Liver (tissue), 8 donors: ENCODE measurements at regions not wholly inside any gene's neighbourhood (a gene's known extent, or its start where the extent isn't known, plus 50 kb on each side); places are given as distances from the start of the nearest gene placed in this dataset.

ENCODE experiments used
- DNase-seq: peaks from one replicate; pipeline ENCODE4 v3.0.0-alpha.2; 2017; ENCODE audit warnings: low spot score
- H3K27ac ChIP-seq, 2 donors: one replicate each; pipeline ENCODE4 v1.7.0; 2013; ENCODE audit warnings: inconsistent platforms in 2 of 2, low read length in 2 of 2, control low read depth in 1 of 2, low read depth in 1 of 2, mild to moderate bottlenecking in 1 of 2
- H3K27me3 ChIP-seq, 4 donors: one replicate each; pipeline versions ENCODE4 v1.6.1 to v1.7.0; 2013; ENCODE audit warnings: low read length in 3 of 4, inconsistent platforms in 1 of 4, mild to moderate bottlenecking in 1 of 4, moderate library complexity in 1 of 4; ENCODE audit not compliant: control insufficient read depth in 4 of 4, insufficient read depth in 4 of 4
- H3K36me3 ChIP-seq, 4 donors: one replicate each; pipeline versions ENCODE4 v1.6.1 to v1.7.0; 2013; ENCODE audit warnings: low read length in 3 of 4, mild to moderate bottlenecking in 3 of 4, low read depth in 1 of 4, moderate library complexity in 1 of 4; ENCODE audit not compliant: control insufficient read depth in 4 of 4, insufficient read depth in 3 of 4
- H3K4me1 ChIP-seq, 4 donors: one replicate each; pipeline versions ENCODE4 v1.6.1 to v1.7.0; 2013; ENCODE audit warnings: low read length in 3 of 4, mild to moderate bottlenecking in 3 of 4, moderate library complexity in 1 of 4; ENCODE audit not compliant: control insufficient read depth in 4 of 4, insufficient read depth in 4 of 4
- H3K4me3 ChIP-seq, 3 donors: one replicate each; pipeline versions ENCODE4 v1.6.1 to v1.7.0; 2013; ENCODE audit warnings: low read length in 3 of 3, control low read depth in 1 of 3, low read depth in 1 of 3, mild to moderate bottlenecking in 1 of 3
- H3K9ac ChIP-seq, 2 donors: one replicate each; pipeline ENCODE4 v1.7.0; 2013; ENCODE audit warnings: low read length in 2 of 2, mild to moderate bottlenecking in 2 of 2, moderate library complexity in 2 of 2, control low read depth in 1 of 2, low read depth in 1 of 2
- H3K9me3 ChIP-seq, 4 donors: one replicate each; pipeline versions ENCODE4 v1.6.1 to v1.7.0; 2013; ENCODE audit warnings: low read length in 3 of 4; ENCODE audit not compliant: control insufficient read depth in 4 of 4
- ATF3 ChIP-seq: IDR thresholded peaks from 2 replicates; pipeline ENCODE4 v1.6.1; 2016; ENCODE audit warnings: antibody characterized with exemption
- CTCF ChIP-seq: fragments of 150-350 bp; IDR thresholded peaks from 2 replicates; pipeline ENCODE4 v1.5.1; 2017; ENCODE audit warnings: improper control_type of control experiment, low read depth, low read length; ENCODE audit not compliant: missing input control
- EGR1 ChIP-seq, 2 donors: IDR thresholded peaks; 2 replicates each; pipeline ENCODE4 v1.6.1; 2016 to 2018; ENCODE audit warnings: antibody characterized with exemption in 2 of 2, low read depth in 2 of 2
- FOXA1 ChIP-seq: IDR thresholded peaks from 2 replicates; pipeline ENCODE4 v1.6.1; 2016; ENCODE audit warnings: antibody characterized with exemption
- HNF4A ChIP-seq, 2 donors: conservative IDR thresholded peaks; 2 replicates each; pipeline ENCODE4 v1.6.1; 2016; ENCODE audit warnings: antibody characterized with exemption in 2 of 2, mild to moderate bottlenecking in 2 of 2
- SP1 ChIP-seq: IDR thresholded peaks from 2 replicates; pipeline ENCODE4 v1.6.1; 2018; ENCODE audit warnings: antibody characterized with exemption, mild to moderate bottlenecking
- YY1 ChIP-seq: IDR thresholded peaks from 2 replicates; pipeline ENCODE4 v1.6.1; 2016; ENCODE audit warnings: antibody characterized with exemption, mild to moderate bottlenecking
- WGBS: extraction: QIAGEN DNeasy Blood & Tissue Kit; methylation state at CpG from one replicate; pipeline ENCODE4 v1.1.7; 2013; 5-methylcytosine and 5-hydroxymethylcytosine counted together
- TF ChIP-seq, protein P1 (sequence below): IDR thresholded peaks from 2 replicates; pipeline ENCODE4 v1.6.1; 2016; ENCODE audit warnings: antibody characterized with exemption, mild to moderate bottlenecking
- TF ChIP-seq, protein P2 (sequence below): IDR thresholded peaks from 2 replicates; pipeline ENCODE4 v1.6.1; 2016; ENCODE audit warnings: antibody characterized with exemption
- TF ChIP-seq, protein P3 (sequence below): IDR thresholded peaks from 2 replicates; pipeline ENCODE4 v1.6.1; 2016; ENCODE audit warnings: antibody characterized with exemption
- donor health status: healthy.
- donor health status: healthy.
- donor health status: healthy.
- donor health status: healthy.
- donor health status: healthy.

DNA sequence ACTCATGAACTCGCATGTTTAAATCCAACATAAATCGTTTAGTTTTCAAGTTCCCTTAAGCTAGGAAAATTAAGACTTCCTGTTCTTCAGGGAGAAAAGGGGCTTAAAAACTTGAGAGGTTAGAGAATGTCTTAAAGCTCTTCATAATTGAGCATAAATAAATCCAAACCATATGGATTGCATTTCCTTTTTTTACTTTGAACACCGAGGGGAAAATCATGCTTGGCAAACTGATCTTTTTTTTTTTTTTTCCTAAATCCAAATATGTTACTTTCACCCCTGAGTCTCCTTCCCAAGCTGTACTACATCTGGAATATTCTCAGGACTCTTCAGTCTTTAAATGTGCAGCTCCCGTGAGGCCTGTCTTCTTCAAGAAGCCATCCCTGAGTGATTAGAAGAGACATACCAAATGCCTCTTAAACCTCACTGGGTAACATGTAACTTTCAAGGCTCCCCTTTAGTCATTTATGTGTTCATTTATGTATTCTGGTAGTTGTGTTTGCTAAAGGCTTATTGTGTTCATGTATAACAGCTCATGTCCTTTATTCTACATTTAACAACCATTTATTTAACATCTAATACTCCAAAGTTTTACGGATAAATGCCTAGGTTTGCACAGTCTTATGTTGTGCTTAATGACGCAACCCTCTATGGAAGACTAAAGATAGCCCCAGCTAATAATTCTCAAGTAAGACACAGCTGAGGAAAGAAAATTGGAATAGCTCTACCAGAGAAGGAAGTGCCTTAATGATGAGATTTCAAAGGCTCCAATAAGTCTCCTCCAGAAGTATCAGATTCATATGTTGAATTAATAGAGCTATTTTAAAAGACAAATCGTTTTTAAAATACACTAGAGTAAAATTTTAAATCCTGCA lies 107.0 kb downstream of the AGTR2 start:
- Histone ChIP-seq H3K27me3 (peaks cover 0 to 2% (median 0%) of the 10 kb centered on the region in 4 donors), H3K4me1 (no peaks in the 10 kb centered on the region), H3K4me3 (no peak overlapping the region), H3K36me3 (no peaks in the 10 kb centered on the region), H3K9ac (no peak overlapping the region), H3K9me3 (no peaks in the 10 kb centered on the region), H3K27ac (no peak overlapping the region)
- no peak for DNase-seq
- no peak for TF ChIP-seq ATF3
- TF ChIP-seq, protein P1, sequence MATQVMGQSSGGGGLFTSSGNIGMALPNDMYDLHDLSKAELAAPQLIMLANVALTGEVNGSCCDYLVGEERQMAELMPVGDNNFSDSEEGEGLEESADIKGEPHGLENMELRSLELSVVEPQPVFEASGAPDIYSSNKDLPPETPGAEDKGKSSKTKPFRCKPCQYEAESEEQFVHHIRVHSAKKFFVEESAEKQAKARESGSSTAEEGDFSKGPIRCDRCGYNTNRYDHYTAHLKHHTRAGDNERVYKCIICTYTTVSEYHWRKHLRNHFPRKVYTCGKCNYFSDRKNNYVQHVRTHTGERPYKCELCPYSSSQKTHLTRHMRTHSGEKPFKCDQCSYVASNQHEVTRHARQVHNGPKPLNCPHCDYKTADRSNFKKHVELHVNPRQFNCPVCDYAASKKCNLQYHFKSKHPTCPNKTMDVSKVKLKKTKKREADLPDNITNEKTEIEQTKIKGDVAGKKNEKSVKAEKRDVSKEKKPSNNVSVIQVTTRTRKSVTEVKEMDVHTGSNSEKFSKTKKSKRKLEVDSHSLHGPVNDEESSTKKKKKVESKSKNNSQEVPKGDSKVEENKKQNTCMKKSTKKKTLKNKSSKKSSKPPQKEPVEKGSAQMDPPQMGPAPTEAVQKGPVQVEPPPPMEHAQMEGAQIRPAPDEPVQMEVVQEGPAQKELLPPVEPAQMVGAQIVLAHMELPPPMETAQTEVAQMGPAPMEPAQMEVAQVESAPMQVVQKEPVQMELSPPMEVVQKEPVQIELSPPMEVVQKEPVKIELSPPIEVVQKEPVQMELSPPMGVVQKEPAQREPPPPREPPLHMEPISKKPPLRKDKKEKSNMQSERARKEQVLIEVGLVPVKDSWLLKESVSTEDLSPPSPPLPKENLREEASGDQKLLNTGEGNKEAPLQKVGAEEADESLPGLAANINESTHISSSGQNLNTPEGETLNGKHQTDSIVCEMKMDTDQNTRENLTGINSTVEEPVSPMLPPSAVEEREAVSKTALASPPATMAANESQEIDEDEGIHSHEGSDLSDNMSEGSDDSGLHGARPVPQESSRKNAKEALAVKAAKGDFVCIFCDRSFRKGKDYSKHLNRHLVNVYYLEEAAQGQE: no peak
- TF ChIP-seq YY1: no peak
- no peak for TF ChIP-seq CTCF
- no peak for TF ChIP-seq HNF4A (conservative IDR thresholded peaks at IDR 0.05)
- TF ChIP-seq EGR1 (IDR thresholded peaks at IDR 0.05; ENCODE audit: low read depth in 2 of 2): no peak
- TF ChIP-seq FOXA1: no peak
- 65% methylated on average over 7 of the region's 7 CpGs for WGBS

- Histone ChIP-seq H3K9ac (no peak overlapping the region), H3K27ac (no peak overlapping the region), H3K4me1 (no peaks in the 10 kb centered on the region), H3K4me3 (no peak overlapping the region), H3K36me3 (no peaks in the 10 kb centered on the region), H3K27me3 (peaks cover 0 to 2% (median 0%) of the 10 kb centered on the region in 4 donors), H3K9me3 (no peaks in the 10 kb centered on the region)
- no peak for TF ChIP-seq CTCF
- no peak for TF ChIP-seq SP1
- TF ChIP-seq, protein P2, sequence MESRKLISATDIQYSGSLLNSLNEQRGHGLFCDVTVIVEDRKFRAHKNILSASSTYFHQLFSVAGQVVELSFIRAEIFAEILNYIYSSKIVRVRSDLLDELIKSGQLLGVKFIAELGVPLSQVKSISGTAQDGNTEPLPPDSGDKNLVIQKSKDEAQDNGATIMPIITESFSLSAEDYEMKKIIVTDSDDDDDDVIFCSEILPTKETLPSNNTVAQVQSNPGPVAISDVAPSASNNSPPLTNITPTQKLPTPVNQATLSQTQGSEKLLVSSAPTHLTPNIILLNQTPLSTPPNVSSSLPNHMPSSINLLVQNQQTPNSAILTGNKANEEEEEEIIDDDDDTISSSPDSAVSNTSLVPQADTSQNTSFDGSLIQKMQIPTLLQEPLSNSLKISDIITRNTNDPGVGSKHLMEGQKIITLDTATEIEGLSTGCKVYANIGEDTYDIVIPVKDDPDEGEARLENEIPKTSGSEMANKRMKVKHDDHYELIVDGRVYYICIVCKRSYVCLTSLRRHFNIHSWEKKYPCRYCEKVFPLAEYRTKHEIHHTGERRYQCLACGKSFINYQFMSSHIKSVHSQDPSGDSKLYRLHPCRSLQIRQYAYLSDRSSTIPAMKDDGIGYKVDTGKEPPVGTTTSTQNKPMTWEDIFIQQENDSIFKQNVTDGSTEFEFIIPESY: no peak
- TF ChIP-seq, protein P3, sequence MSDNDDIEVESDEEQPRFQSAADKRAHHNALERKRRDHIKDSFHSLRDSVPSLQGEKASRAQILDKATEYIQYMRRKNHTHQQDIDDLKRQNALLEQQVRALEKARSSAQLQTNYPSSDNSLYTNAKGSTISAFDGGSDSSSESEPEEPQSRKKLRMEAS: no peak
- no peak for DNase-seq
- 57% methylated on average over 3 of the region's 3 CpGs for WGBS
Measured at GRCh38 chrX:116278826-116279225, 108.3 kb downstream of the AGTR2 start.
